ENCODE measurements at regions not wholly inside any gene's neighbourhood (a gene's known extent, or its start where the extent isn't known, plus 50 kb on each side); places are given as distances from the start of the nearest gene placed in this dataset.

GRCh38 chr1:228935855-228936727 is 200.8 kb downstream of the RHOU start:
- DNase-seq (ENCODE audit: extremely low spot score, unreplicated experiment), result no peak
- no peak overlapping the region for H3K27ac Mint-ChIP-seq (ENCODE audit: unreplicated experiment)
- peaks cover 17% of the 10 kb centered on the region for H3K4me1 Mint-ChIP-seq (ENCODE audit: unreplicated experiment)
- TF ChIP-seq CTCF (IDR thresholded peaks at IDR 0.05), result no peak
- no peak overlapping the region for H3K4me3 Mint-ChIP-seq (ENCODE audit: unreplicated experiment)
- H3K9me3 Mint-ChIP-seq (ENCODE audit: unreplicated experiment), result no peaks in the 10 kb centered on the region
- peaks cover 3% of the 10 kb centered on the region for H3K36me3 Mint-ChIP-seq (ENCODE audit: unreplicated experiment)
- H3K27me3 Mint-ChIP-seq (ENCODE audit: unreplicated experiment), result peaks cover 10% of the 10 kb centered on the region

- Mint-ChIP-seq H3K4me3 (ENCODE audit: unreplicated experiment) (no peak overlapping the region), H3K36me3 (ENCODE audit: unreplicated experiment) (peaks cover 3% of the 10 kb centered on the region), H3K9me3 (ENCODE audit: unreplicated experiment) (no peaks in the 10 kb centered on the region), H3K4me1 (ENCODE audit: unreplicated experiment) (peaks cover 17% of the 10 kb centered on the region), H3K27ac (ENCODE audit: unreplicated experiment) (no peak overlapping the region), H3K27me3 (ENCODE audit: unreplicated experiment) (peaks cover 9% of the 10 kb centered on the region)
- TF ChIP-seq CTCF (IDR thresholded peaks at IDR 0.05), result no peak
- no peak for DNase-seq (ENCODE audit: extremely low spot score, unreplicated experiment)
Observed at GRCh38 chr1:228936881-228937280, 201.6 kb downstream of the RHOU start.

GRCh38 chr1:228937351-228937750 is 202.1 kb downstream of the RHOU start:
- no peaks in the 10 kb centered on the region for H3K9me3 Mint-ChIP-seq (ENCODE audit: unreplicated experiment)
- TF ChIP-seq CTCF (IDR thresholded peaks at IDR 0.05), result no peak
- no peak overlapping the region for H3K27ac Mint-ChIP-seq (ENCODE audit: unreplicated experiment)
- H3K4me3 Mint-ChIP-seq (ENCODE audit: unreplicated experiment), result no peak overlapping the region
- H3K27me3 Mint-ChIP-seq (ENCODE audit: unreplicated experiment), result peaks cover 11% of the 10 kb centered on the region
- peaks cover 17% of the 10 kb centered on the region for H3K4me1 Mint-ChIP-seq (ENCODE audit: unreplicated experiment)
- no peak for DNase-seq (ENCODE audit: extremely low spot score, unreplicated experiment)
- peaks cover 3% of the 10 kb centered on the region for H3K36me3 Mint-ChIP-seq (ENCODE audit: unreplicated experiment)

GRCh38 chr1:228937851-228938536 is 202.7 kb downstream of the RHOU start:
- H3K9me3 Mint-ChIP-seq (ENCODE audit: unreplicated experiment), result no peaks in the 10 kb centered on the region
- H3K4me3 Mint-ChIP-seq (ENCODE audit: unreplicated experiment), result no peak overlapping the region
- DNase-seq (ENCODE audit: extremely low spot score, unreplicated experiment), result no peak
- H3K36me3 Mint-ChIP-seq (ENCODE audit: unreplicated experiment), result peaks cover 3% of the 10 kb centered on the region
- H3K27ac Mint-ChIP-seq (ENCODE audit: unreplicated experiment), result peak overlapping the region; percentile 67
- TF ChIP-seq CTCF (IDR thresholded peaks at IDR 0.05), result no peak
- peaks cover 17% of the 10 kb centered on the region for H3K4me1 Mint-ChIP-seq (ENCODE audit: unreplicated experiment)
- H3K27me3 Mint-ChIP-seq (ENCODE audit: unreplicated experiment), result peaks cover 13% of the 10 kb centered on the region

- DNase-seq (ENCODE audit: extremely low spot score, unreplicated experiment), result no peak
- TF ChIP-seq CTCF (IDR thresholded peaks at IDR 0.05), result no peak
- Mint-ChIP-seq H3K4me1 (ENCODE audit: unreplicated experiment) (peaks cover 17% of the 10 kb centered on the region), H3K27ac (ENCODE audit: unreplicated experiment) (peak overlapping the region; percentile 67), H3K4me3 (ENCODE audit: unreplicated experiment) (no peak overlapping the region), H3K9me3 (ENCODE audit: unreplicated experiment) (no peaks in the 10 kb centered on the region), H3K36me3 (ENCODE audit: unreplicated experiment) (peaks cover 3% of the 10 kb centered on the region), H3K27me3 (ENCODE audit: unreplicated experiment) (peaks cover 12% of the 10 kb centered on the region)
Observed at GRCh38 chr1:228938537-228938901, 203.2 kb downstream of the RHOU start.

Measured in osteocyte (in vitro differentiated cells).